SK-N-SH treated with all-trans-retinoic acid at 6 μM for 48 hours (cell line): ENCODE measurements at regions not wholly inside any gene's neighbourhood (a gene's known extent, or its start where the extent isn't known, plus 50 kb on each side); places are given as distances from the start of the nearest gene placed in this dataset.

Experiments
- BACH2 ChIP-seq: fragments of 250-450 bp; sonication (Bioruptor Pico); IDR thresholded peaks from 2 replicates; pipeline ENCODE4 v1.9.0; 2021; ENCODE audit warnings: mild to moderate bottlenecking, borderline replicate concordance
- GLIS3 ChIP-seq: fragments of 250-450 bp; sonication (Bioruptor Pico); IDR thresholded peaks from 2 replicates; pipeline ENCODE4 v1.5.0; 2020; ENCODE audit warnings: mild to moderate bottlenecking, moderate library complexity
- PATZ1 ChIP-seq: fragments of 250-450 bp; sonication (Bioruptor Pico); IDR thresholded peaks from 2 replicates; pipeline ENCODE4 v1.8.0; 2020; ENCODE audit warnings: mild to moderate bottlenecking, moderate library complexity, borderline replicate concordance
- TF ChIP-seq, protein P1 (sequence below): fragments of 250-450 bp; sonication (Bioruptor Pico); IDR thresholded peaks from 2 replicates; pipeline ENCODE4 v1.8.0; 2021; ENCODE audit warnings: low read depth, mild to moderate bottlenecking, moderate library complexity, borderline replicate concordance

DNA sequence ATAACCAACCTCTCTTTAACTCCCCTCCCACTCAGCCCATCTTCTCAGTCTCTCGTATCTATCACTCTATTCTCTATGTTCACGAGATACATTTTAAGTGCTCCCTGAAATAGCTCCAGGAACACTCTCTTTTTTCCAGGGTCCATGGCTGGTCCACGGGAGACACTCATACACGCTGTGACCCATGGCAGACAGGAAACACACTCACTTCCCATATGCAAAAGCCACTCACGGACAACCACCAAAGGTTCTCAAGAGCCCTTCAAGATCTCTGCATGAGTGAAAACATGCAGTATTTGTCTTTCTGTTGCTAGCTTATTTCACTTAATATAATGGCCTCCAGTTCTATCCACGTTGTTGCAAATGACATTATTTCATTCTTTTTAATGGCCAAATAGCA, 71.4 kb upstream of the PCSK2 start:
- TF ChIP-seq PATZ1 (CRISPR knock-in tag) (no peak), GLIS3 (CRISPR knock-in tag) (no peak), BACH2 (CRISPR knock-in tag) (no peak)
- TF ChIP-seq, protein P1, sequence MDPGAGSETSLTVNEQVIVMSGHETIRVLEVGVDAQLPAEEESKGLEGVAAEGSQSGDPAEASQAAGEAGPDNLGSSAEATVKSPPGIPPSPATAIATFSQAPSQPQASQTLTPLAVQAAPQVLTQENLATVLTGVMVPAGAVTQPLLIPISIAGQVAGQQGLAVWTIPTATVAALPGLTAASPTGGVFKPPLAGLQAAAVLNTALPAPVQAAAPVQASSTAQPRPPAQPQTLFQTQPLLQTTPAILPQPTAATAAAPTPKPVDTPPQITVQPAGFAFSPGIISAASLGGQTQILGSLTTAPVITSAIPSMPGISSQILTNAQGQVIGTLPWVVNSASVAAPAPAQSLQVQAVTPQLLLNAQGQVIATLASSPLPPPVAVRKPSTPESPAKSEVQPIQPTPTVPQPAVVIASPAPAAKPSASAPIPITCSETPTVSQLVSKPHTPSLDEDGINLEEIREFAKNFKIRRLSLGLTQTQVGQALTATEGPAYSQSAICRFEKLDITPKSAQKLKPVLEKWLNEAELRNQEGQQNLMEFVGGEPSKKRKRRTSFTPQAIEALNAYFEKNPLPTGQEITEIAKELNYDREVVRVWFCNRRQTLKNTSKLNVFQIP, result no peak
